OCI-LY3 (cell line): ENCODE measurements at regions not wholly inside any gene's neighbourhood (a gene's known extent, or its start where the extent isn't known, plus 50 kb on each side); places are given as distances from the start of the nearest gene placed in this dataset.
A peak's percentile ranks its signal among the peaks of the same experiment; 100 is the strongest.
"Not testable (repeated sequence)": the region's sequence is repeated elsewhere in the genome, so short reads cannot be mapped to it uniquely, and the experiment has no call there.

Experiments
- H2AFZ ChIP-seq: fragments of 200-600, 300-600 bp; shearing (Covaris generic); 2 replicates; pipeline ENCODE4 v1.6.0; 2014; ENCODE audit warnings: antibody characterized with exemption, low read depth, low read length
- H3K27ac ChIP-seq: fragments of 200-600, 300-600 bp; sonication (generic); 2 replicates; pipeline ENCODE4 v1.5.1; 2014; ENCODE audit warnings: mild to moderate bottlenecking, low read length, moderate library complexity, mixed read lengths
- H3K27me3 ChIP-seq: fragments of 200-600, 300-600 bp; sonication (generic); 2 replicates; pipeline ENCODE4 v1.6.1; 2014; ENCODE audit warnings: low read depth, low read length, mixed read lengths
- H3K36me3 ChIP-seq: fragments of 200-600, 300-600 bp; sonication (generic); replicated peaks from 2 replicates; pipeline ENCODE3; 2014; ENCODE audit warnings: low read depth, low read length, mixed read lengths
- H3K4me1 ChIP-seq: fragments of 300-600, 200-600 bp; sonication (generic); 2 replicates; pipeline ENCODE4 v1.6.1; 2014; ENCODE audit warnings: low read length, mixed read lengths
- H3K4me2 ChIP-seq: fragments of 200-600, 300-600 bp; sonication (generic); 2 replicates; pipeline ENCODE4 v1.6.1; 2014; ENCODE audit warnings: low read length, mixed read lengths
- H3K4me3 ChIP-seq: fragments of 300-600, 200-600 bp; sonication (generic); 2 replicates; pipeline ENCODE4 v1.5.1; 2014; ENCODE audit warnings: antibody characterized with exemption, mild to moderate bottlenecking, low read length, moderate library complexity
- H3K79me2 ChIP-seq: fragments of 300-600, 200-600 bp; shearing (Covaris generic); 2 replicates; pipeline ENCODE4 v1.6.1; 2014; ENCODE audit warnings: mild to moderate bottlenecking, low read length, mixed read lengths
- H3K9ac ChIP-seq: fragments of 300-600, 200-600 bp; shearing (Covaris generic); 2 replicates; pipeline ENCODE4 v1.6.0; 2014; ENCODE audit warnings: mild to moderate bottlenecking, low read length, moderate library complexity
- H3K9me3 ChIP-seq: fragments of 200-600, 300-600 bp; shearing (Covaris generic); 2 replicates; pipeline ENCODE4 v1.6.1; 2014; ENCODE audit warnings: low read length, mixed read lengths; ENCODE audit not compliant: insufficient read depth
- H4K20me1 ChIP-seq: fragments of 200-600, 300-600 bp; sonication (generic); 2 replicates; pipeline ENCODE4 v1.6.1; 2016; ENCODE audit warnings: low read length, mixed read lengths; ENCODE audit not compliant: insufficient read depth
- CTCF ChIP-seq: fragments of 200-600, 300-600 bp; sonication (generic); IDR thresholded peaks from 2 replicates; pipeline ENCODE4 v1.5.1; 2014; ENCODE audit warnings: antibody characterized with exemption, low read length, low read depth
- EZH2phosphoT487 ChIP-seq: fragments of 200-600 bp; shearing (Covaris generic); IDR thresholded peaks from 2 replicates; pipeline ENCODE4 v1.6.1; 2018; ENCODE audit warnings: antibody characterized with exemption, mixed run types, low read depth

- no peak overlapping the region for H3K9ac ChIP-seq
- no peak overlapping the region for H3K27ac ChIP-seq
- H3K36me3 ChIP-seq = no peaks in the 10 kb centered on the region
- no peaks in the 10 kb centered on the region for H3K79me2 ChIP-seq
- no peak overlapping the region for H2AFZ ChIP-seq
- H3K4me1 ChIP-seq = no peaks in the 10 kb centered on the region
- H3K4me3 ChIP-seq = no peak overlapping the region
- H3K4me2 ChIP-seq = no peak overlapping the region
- H3K9me3 ChIP-seq = no peaks in the 10 kb centered on the region
- no peaks in the 10 kb centered on the region for H3K27me3 ChIP-seq
- H4K20me1 ChIP-seq = no peaks in the 10 kb centered on the region
- TF ChIP-seq EZH2phosphoT487 = no peak
- no peak for TF ChIP-seq CTCF
Measured at GRCh38 chr1:14413819-14414490, 184.5 kb upstream of the KAZN start.

GRCh38 chr1:14415396-14415795 lies 183.1 kb upstream of the KAZN start:
- H3K36me3 ChIP-seq = no peaks in the 10 kb centered on the region
- H4K20me1 ChIP-seq = no peaks in the 10 kb centered on the region
- no peak overlapping the region for H2AFZ ChIP-seq
- no peak for TF ChIP-seq EZH2phosphoT487
- peak; percentile 22; the same call in 1 of the 2 replicates for TF ChIP-seq CTCF
- H3K9ac ChIP-seq = no peak overlapping the region
- H3K9me3 ChIP-seq = no peaks in the 10 kb centered on the region
- no peak overlapping the region for H3K4me2 ChIP-seq
- no peak overlapping the region for H3K4me3 ChIP-seq
- H3K79me2 ChIP-seq = no peaks in the 10 kb centered on the region
- no peak overlapping the region for H3K27ac ChIP-seq
- H3K4me1 ChIP-seq = no peaks in the 10 kb centered on the region
- H3K27me3 ChIP-seq = no peaks in the 10 kb centered on the region

GRCh38 chr1:14419778-14420218 lies 178.7 kb upstream of the KAZN start:
- not testable (repeated sequence) for H3K4me3 ChIP-seq, H3K9me3 ChIP-seq, H3K79me2 ChIP-seq, H3K4me2 ChIP-seq, H3K9ac ChIP-seq, H2AFZ ChIP-seq, H3K4me1 ChIP-seq, H4K20me1 ChIP-seq, H3K27me3 ChIP-seq, H3K27ac ChIP-seq, H3K36me3 ChIP-seq

GRCh38 chr1:14420686-14421085 lies 177.8 kb upstream of the KAZN start:
- H3K4me2 ChIP-seq = no peak overlapping the region
- no peak overlapping the region for H2AFZ ChIP-seq

More at GRCh38 chr1:14420686-14421085, 177.8 kb upstream of the KAZN start:
- Histone ChIP-seq H3K4me1 (no peaks in the 10 kb centered on the region), H3K36me3 (no peaks in the 10 kb centered on the region), H3K79me2 (no peaks in the 10 kb centered on the region), H3K9ac (no peak overlapping the region), H3K27me3 (no peaks in the 10 kb centered on the region), H3K4me3 (no peak overlapping the region), H4K20me1 (no peaks in the 10 kb centered on the region), H3K27ac (no peak overlapping the region), H3K9me3 (no peaks in the 10 kb centered on the region)
- TF ChIP-seq CTCF = no peak
- no peak for TF ChIP-seq EZH2phosphoT487
